OCI-LY7 (cell line): ENCODE measurements at regions not wholly inside any gene's neighbourhood (a gene's known extent, or its start where the extent isn't known, plus 50 kb on each side); places are given as distances from the start of the nearest gene placed in this dataset.

ENCODE experiments used
- BruUV-seq: library from RNA; stranded (reverse); fragments of 400-500 nt; replicated peaks from 2 replicates; lab custom pipeline; 2021; lab: Mats Ljungman, UMichigan
- CTCF ChIA-PET: fragments of 300-600 bp; sonication (Branson Sonifier 250); formaldehyde crosslinking; loops from one replicate; lab custom pipeline; 2022; ENCODE audit warnings: antibody characterized with exemption; ENCODE audit not compliant: unreplicated experiment; lab: Charles Lee
- POLR2A ChIA-PET: fragments of 300-600 bp; sonication (Branson Sonifier 250); formaldehyde crosslinking; loops from one replicate; lab custom pipeline; 2022; ENCODE audit warnings: antibody characterized with exemption; lab: Charles Lee
- DNase-seq: peaks from one replicate; pipeline ENCODE4 v3.0.0-alpha.2; 2015; ENCODE audit warnings: low spot score
- H2AFZ ChIP-seq: fragments of 200-600 bp; sonication (generic), shearing (Covaris generic); 2 replicates; pipeline ENCODE4 v1.6.1; 2014; ENCODE audit warnings: mild to moderate bottlenecking, antibody characterized with exemption, low read length, moderate library complexity
- H3K27ac ChIP-seq: fragments of 200-600 bp; sonication (generic); 2 replicates; pipeline ENCODE4 v1.5.1; 2014; ENCODE audit warnings: mixed run types, low read depth, mild to moderate bottlenecking, moderate library complexity, low read length, inconsistent platforms; ENCODE audit not compliant: poor library complexity, severe bottlenecking
- H3K36me3 ChIP-seq: fragments of 200-600 bp; sonication (generic); 2 replicates; pipeline ENCODE4 v1.6.1; 2014; ENCODE audit warnings: mild to moderate bottlenecking, antibody characterized with exemption, low read length, moderate library complexity, mixed read lengths; ENCODE audit not compliant: insufficient read depth
- H3K4me1 ChIP-seq: fragments of 200-600 bp; sonication (generic); 2 replicates; pipeline ENCODE4 v1.5.1; 2014; ENCODE audit warnings: mild to moderate bottlenecking, low read length; ENCODE audit not compliant: insufficient read depth, poor library complexity, severe bottlenecking
- H3K4me2 ChIP-seq: fragments of 200-600 bp; sonication (generic); 2 replicates; pipeline ENCODE4 v1.6.1; 2014; ENCODE audit warnings: mild to moderate bottlenecking, low read length
- H3K4me3 ChIP-seq: fragments of 200-600 bp; sonication (generic); 2 replicates; pipeline ENCODE4 v1.5.1; 2014; ENCODE audit warnings: mild to moderate bottlenecking, low read depth, low read length; ENCODE audit not compliant: poor library complexity, severe bottlenecking
- H3K79me2 ChIP-seq: fragments of 200-600 bp; sonication (generic); 2 replicates; pipeline ENCODE4 v1.6.1; 2016; ENCODE audit warnings: low read depth, mild to moderate bottlenecking, low read length, moderate library complexity, mixed read lengths; ENCODE audit not compliant: insufficient read depth
- H3K9me2 ChIP-seq: fragments of 200-600 bp; sonication (generic); 2 replicates; pipeline ENCODE4 v1.6.1; 2016; ENCODE audit warnings: mild to moderate bottlenecking, low read length, mixed read lengths; ENCODE audit not compliant: insufficient read depth
- H3K9me3 ChIP-seq: fragments of 200-600 bp; sonication (generic); 2 replicates; pipeline ENCODE4 v1.6.1; 2014; ENCODE audit warnings: mild to moderate bottlenecking, mixed run types, low read length, mixed read lengths
- H4K20me1 ChIP-seq: fragments of 200-600 bp; sonication (generic); 2 replicates; pipeline ENCODE4 v1.6.1; 2014; ENCODE audit warnings: mild to moderate bottlenecking, antibody characterized with exemption, low read length, moderate library complexity, mixed read lengths; ENCODE audit not compliant: insufficient read depth
- EZH2phosphoT487 ChIP-seq: fragments of 200-600 bp; sonication (generic); IDR thresholded peaks from 2 replicates; pipeline ENCODE4 v1.6.1; 2018; ENCODE audit warnings: low read depth, borderline replicate concordance, mild to moderate bottlenecking, mixed run types, antibody characterized with exemption, low read length, moderate library complexity, mixed read lengths
- intact Hi-C: fragments of 100-400 bp; cut with micrococcal nuclease; formaldehyde crosslinking; loops from one replicate; pipeline ENCODE4 v1.10.0; 2022; ENCODE audit not compliant: unreplicated experiment
- TF ChIP-seq, protein P1 (sequence below): fragments of 200-600 bp; sonication (generic); conservative IDR thresholded peaks from 2 replicates; pipeline ENCODE4 v1.5.1; 2014; ENCODE audit warnings: mild to moderate bottlenecking, antibody characterized with exemption, low read length, moderate library complexity, mixed read lengths

DNA sequence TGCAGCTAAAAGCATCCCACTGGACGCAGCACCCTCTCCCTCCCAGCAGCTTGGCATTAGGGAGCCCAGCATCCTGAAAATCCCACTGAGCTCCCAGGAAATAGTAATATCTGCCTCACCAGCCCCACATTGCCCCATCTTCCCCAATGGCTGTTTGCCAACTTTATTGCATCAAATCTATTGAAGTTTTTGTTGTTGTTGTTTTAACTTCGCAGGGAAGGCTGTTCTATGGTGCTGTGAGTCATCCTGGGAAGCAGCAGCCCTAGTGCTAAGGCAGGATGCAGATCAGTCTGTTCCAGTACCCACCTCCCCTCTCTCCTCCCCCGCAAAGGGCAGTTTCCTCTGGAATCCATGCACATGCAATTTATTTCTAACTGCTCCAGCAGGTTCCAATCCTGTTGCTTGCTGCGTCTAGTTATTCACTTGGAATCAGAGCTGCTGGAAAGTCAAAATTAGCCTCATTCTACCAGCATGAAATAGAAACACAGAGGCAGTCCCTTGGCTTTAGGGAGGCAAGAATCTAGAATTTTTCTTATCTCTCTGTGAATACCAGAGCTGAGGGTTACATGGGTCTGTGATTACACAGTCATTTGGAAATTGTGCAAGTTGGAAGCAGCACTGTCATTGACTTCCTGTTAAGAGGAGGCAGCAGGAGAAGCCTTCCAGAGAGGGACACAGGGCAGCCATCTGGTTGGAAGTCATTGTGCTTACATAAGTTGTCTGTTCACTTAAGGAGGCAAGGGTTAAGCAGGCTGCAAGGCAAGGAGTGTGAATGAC is 115.9 kb upstream of the CACUL1 start:
- Histone ChIP-seq H3K27ac (no peak overlapping the region), H4K20me1 (no peaks in the 10 kb centered on the region), H3K9me2 (no peaks in the 10 kb centered on the region), H3K36me3 (no peaks in the 10 kb centered on the region), H3K4me1 (no peaks in the 10 kb centered on the region), H3K79me2 (no peaks in the 10 kb centered on the region), H3K4me2 (no peak overlapping the region), H3K9me3 (no peaks in the 10 kb centered on the region), H3K4me3 (no peak overlapping the region), H2AFZ (no peak overlapping the region)
- BruUV-seq: no TSS peak
- ChIA-PET CTCF (no interaction called here), POLR2A (interaction anchor here (0.6 to 0.7 kb wide), 2 partner anchors 293 to 358 kb away, joined by 3 to 4 read pairs; no protein-coding TSS in a partner anchor)
- intact Hi-C loops: no loop called here
- TF ChIP-seq, protein P1, sequence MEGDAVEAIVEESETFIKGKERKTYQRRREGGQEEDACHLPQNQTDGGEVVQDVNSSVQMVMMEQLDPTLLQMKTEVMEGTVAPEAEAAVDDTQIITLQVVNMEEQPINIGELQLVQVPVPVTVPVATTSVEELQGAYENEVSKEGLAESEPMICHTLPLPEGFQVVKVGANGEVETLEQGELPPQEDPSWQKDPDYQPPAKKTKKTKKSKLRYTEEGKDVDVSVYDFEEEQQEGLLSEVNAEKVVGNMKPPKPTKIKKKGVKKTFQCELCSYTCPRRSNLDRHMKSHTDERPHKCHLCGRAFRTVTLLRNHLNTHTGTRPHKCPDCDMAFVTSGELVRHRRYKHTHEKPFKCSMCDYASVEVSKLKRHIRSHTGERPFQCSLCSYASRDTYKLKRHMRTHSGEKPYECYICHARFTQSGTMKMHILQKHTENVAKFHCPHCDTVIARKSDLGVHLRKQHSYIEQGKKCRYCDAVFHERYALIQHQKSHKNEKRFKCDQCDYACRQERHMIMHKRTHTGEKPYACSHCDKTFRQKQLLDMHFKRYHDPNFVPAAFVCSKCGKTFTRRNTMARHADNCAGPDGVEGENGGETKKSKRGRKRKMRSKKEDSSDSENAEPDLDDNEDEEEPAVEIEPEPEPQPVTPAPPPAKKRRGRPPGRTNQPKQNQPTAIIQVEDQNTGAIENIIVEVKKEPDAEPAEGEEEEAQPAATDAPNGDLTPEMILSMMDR: no peak
- no peak for TF ChIP-seq EZH2phosphoT487
- no peak for DNase-seq

DNA sequence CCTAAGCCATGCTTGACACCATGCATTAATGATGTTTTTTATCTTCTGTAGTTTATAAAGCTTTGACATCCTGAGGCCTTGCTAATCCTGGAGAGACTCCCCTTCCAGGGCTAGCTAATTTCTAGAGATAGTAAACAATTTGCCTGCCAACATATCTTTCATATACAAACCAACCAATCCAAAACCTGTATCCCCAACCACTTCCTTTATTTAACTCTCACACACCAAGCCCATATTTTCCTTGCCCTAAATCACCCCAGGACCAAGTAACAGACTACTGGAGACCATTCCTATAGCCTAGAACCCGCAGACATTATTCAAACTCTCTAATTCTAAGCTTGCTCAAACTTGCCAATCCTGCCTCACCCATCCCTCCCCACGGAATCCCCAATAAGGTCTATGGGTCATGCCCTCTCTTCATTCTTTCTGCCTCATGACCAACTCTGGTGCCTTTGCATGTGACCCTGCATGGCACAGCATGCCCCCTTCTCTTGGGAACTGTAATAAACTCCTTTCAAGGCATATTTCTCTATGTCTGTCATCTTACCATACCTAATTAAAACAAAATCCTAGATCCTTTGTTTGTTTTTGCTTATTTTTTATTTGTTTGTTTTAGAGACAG is 116.6 kb upstream of the CACUL1 start:
- ChIA-PET CTCF (no interaction called here), POLR2A (no interaction called here)
- Histone ChIP-seq H3K27ac (no peak overlapping the region), H3K9me3 (no peaks in the 10 kb centered on the region), H3K4me3 (no peak overlapping the region), H3K9me2 (no peaks in the 10 kb centered on the region), H4K20me1 (no peaks in the 10 kb centered on the region), H2AFZ (no peak overlapping the region), H3K79me2 (no peaks in the 10 kb centered on the region), H3K4me2 (no peak overlapping the region), H3K36me3 (no peaks in the 10 kb centered on the region), H3K4me1 (no peaks in the 10 kb centered on the region)
- TF ChIP-seq EZH2phosphoT487: no peak
- TF ChIP-seq, protein P1: no peak
- intact Hi-C loops: no loop called here
- DNase-seq: no peak
- no TSS peak for BruUV-seq
